ENCODE measurements at regions not wholly inside any gene's neighbourhood (a gene's known extent, or its start where the extent isn't known, plus 50 kb on each side); places are given as distances from the start of the nearest gene placed in this dataset.
"Not testable (repeated sequence)": the region's sequence is repeated elsewhere in the genome, so short reads cannot be mapped to it uniquely, and the experiment has no call there.

- DNase-seq (ENCODE audit: low read depth in 2 of 3, low spot score in 2 of 3), result no peak
Observed at GRCh38 chr6:139886396-139886795, 511.9 kb upstream of the CITED2 start.

GRCh38 chr6:139885909-139886308, 511.5 kb upstream of the CITED2 start:
- no peak for DNase-seq (ENCODE audit: low read depth in 2 of 3, low spot score in 2 of 3)

- DNase-seq (ENCODE audit: low read depth in 2 of 3, low spot score in 2 of 3), result no peak
Observed at GRCh38 chr6:139883776-139884175, 509.3 kb upstream of the CITED2 start.

GRCh38 chr6:139882977-139883728, 508.7 kb upstream of the CITED2 start:
- no peak for DNase-seq (ENCODE audit: low read depth in 2 of 3, low spot score in 2 of 3)

GRCh38 chr6:139882234-139882633, 507.8 kb upstream of the CITED2 start:
- no peak for DNase-seq (ENCODE audit: low read depth in 2 of 3, low spot score in 2 of 3)

- DNase-seq (ENCODE audit: low read depth in 2 of 3, low spot score in 2 of 3), result no peak
Observed at GRCh38 chr6:139881728-139882211, 507.3 kb upstream of the CITED2 start.

GRCh38 chr6:139881236-139881635, 506.8 kb upstream of the CITED2 start:
- no peak for DNase-seq (ENCODE audit: low read depth in 2 of 3, low spot score in 2 of 3)

GRCh38 chr6:139879823-139880356, 505.4 kb upstream of the CITED2 start:
- DNase-seq (ENCODE audit: low read depth in 2 of 3, low spot score in 2 of 3), result no peak

GRCh38 chr6:139879241-139879640, 504.8 kb upstream of the CITED2 start:
- DNase-seq (ENCODE audit: low read depth in 2 of 3, low spot score in 2 of 3), result not testable (repeated sequence)

GRCh38 chr6:139877828-139878405, 503.5 kb upstream of the CITED2 start:
- DNase-seq (ENCODE audit: low read depth in 2 of 3, low spot score in 2 of 3), result no peak

- no peak for DNase-seq (ENCODE audit: low read depth in 2 of 3, low spot score in 2 of 3)
Observed at GRCh38 chr6:139872665-139873064, 498.2 kb upstream of the CITED2 start.

GRCh38 chr6:139871803-139872510, 497.5 kb upstream of the CITED2 start:
- DNase-seq (ENCODE audit: low read depth in 2 of 3, low spot score in 2 of 3), result no peak

GRCh38 chr6:139871165-139871710, 496.8 kb upstream of the CITED2 start:
- no peak for DNase-seq (ENCODE audit: low read depth in 2 of 3, low spot score in 2 of 3)

- no peak for DNase-seq (ENCODE audit: low read depth in 2 of 3, low spot score in 2 of 3)
Observed at GRCh38 chr6:139868576-139868975, 494.1 kb upstream of the CITED2 start.

GRCh38 chr6:139863964-139864363, 489.5 kb upstream of the CITED2 start:
- DNase-seq (ENCODE audit: low read depth in 2 of 3, low spot score in 2 of 3), result no peak

GRCh38 chr6:139863346-139863745, 488.9 kb upstream of the CITED2 start:
- DNase-seq (ENCODE audit: low read depth in 2 of 3, low spot score in 2 of 3), result no peak

GRCh38 chr6:139862311-139862710, 487.9 kb upstream of the CITED2 start:
- DNase-seq (ENCODE audit: low read depth in 2 of 3, low spot score in 2 of 3), result no peak

- no peak for DNase-seq (ENCODE audit: low read depth in 2 of 3, low spot score in 2 of 3)
Observed at GRCh38 chr6:139860203-139860602, 485.8 kb upstream of the CITED2 start.

- DNase-seq (ENCODE audit: low read depth in 2 of 3, low spot score in 2 of 3), result no peak
Observed at GRCh38 chr6:139858429-139858828, 484.0 kb upstream of the CITED2 start.

GRCh38 chr6:139857143-139857542, 482.7 kb upstream of the CITED2 start:
- DNase-seq (ENCODE audit: low read depth in 2 of 3, low spot score in 2 of 3), result no peak

GRCh38 chr6:139856562-139856961, 482.1 kb upstream of the CITED2 start:
- DNase-seq (ENCODE audit: low read depth in 2 of 3, low spot score in 2 of 3), result no peak
